AG04449 (cell line): ENCODE measurements at regions not wholly inside any gene's neighbourhood (a gene's known extent, or its start where the extent isn't known, plus 50 kb on each side); places are given as distances from the start of the nearest gene placed in this dataset.

Source experiments
- CTCF ChIA-PET: fragments of 350-600 bp; formaldehyde crosslinking; extraction: SDS; loops from one replicate; lab custom pipeline; 2021; ENCODE audit warnings: antibody characterized with exemption; lab: Yijun Ruan, JAX
- POLR2A ChIA-PET: fragments of 400-600, 350-600 bp; formaldehyde crosslinking; extraction: SDS; loops from one replicate; lab custom pipeline; 2020; ENCODE audit warnings: antibody characterized with exemption, inconsistent platforms; lab: Yijun Ruan, JAX
- DNase-seq: peaks from one replicate; pipeline ENCODE4 v3.0.0-alpha.2; 2010; ENCODE audit warnings: low read depth, low spot score
- H3K4me3 ChIP-seq: 2 replicates; pipeline ENCODE4 v1.5.1; 2011; ENCODE audit warnings: low read depth, mild to moderate bottlenecking, control low read depth, low read length
- TF ChIP-seq, protein P1 (sequence below): IDR thresholded peaks from one replicate; pipeline ENCODE4 v1.5.1; 2011; ENCODE audit warnings: mild to moderate bottlenecking, moderate library complexity, low read length, control low read depth, inconsistent platforms; ENCODE audit not compliant: insufficient read depth; ENCODE audit errors: missing control alignments

DNA sequence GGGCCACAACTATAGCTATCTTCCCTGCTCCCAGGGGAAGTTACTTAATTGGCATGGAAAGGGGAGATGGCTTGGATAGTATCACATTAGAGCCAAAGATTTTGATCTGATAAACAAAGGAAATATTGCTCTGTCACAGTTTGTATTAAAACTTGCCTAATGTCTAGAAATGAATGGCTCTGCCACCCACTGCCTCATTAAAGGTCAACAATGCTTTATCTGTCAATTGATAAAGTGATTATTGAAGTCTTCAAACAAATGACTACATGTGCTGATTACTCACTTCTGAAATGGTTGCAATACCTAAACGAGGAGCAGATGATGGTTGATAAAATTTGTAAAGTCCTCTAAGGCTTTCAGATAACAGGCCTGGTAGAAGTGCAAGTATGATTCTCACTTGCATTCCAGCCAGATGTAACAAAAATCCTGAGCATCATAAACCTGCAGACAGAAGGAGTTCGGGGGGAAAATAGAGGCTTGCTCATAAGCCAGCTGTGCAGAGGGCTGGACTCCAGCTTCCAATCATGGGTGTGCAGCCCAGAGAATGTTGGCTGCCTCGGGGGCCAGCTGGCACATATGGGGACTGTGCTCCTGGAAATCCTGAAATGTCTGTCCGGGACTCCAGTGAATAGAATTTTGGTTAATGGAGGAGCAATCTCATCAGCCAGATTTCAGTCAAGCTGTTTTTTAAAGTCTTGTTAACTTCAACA, 200.5 kb upstream of the SLC27A6 start:
- no peak for DNase-seq
- TF ChIP-seq, protein P1, sequence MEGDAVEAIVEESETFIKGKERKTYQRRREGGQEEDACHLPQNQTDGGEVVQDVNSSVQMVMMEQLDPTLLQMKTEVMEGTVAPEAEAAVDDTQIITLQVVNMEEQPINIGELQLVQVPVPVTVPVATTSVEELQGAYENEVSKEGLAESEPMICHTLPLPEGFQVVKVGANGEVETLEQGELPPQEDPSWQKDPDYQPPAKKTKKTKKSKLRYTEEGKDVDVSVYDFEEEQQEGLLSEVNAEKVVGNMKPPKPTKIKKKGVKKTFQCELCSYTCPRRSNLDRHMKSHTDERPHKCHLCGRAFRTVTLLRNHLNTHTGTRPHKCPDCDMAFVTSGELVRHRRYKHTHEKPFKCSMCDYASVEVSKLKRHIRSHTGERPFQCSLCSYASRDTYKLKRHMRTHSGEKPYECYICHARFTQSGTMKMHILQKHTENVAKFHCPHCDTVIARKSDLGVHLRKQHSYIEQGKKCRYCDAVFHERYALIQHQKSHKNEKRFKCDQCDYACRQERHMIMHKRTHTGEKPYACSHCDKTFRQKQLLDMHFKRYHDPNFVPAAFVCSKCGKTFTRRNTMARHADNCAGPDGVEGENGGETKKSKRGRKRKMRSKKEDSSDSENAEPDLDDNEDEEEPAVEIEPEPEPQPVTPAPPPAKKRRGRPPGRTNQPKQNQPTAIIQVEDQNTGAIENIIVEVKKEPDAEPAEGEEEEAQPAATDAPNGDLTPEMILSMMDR = no peak
- H3K4me3 ChIP-seq = no peak overlapping the region
- ChIA-PET POLR2A (interaction anchor here (0.7 kb wide), 1 partner anchor 458 kb away, joined by 3 read pairs; no protein-coding TSS in a partner anchor), CTCF (interaction anchor here (0.9 kb wide), 1 partner anchor 11 kb away, joined by 3 read pairs; no protein-coding TSS in a partner anchor)

DNA sequence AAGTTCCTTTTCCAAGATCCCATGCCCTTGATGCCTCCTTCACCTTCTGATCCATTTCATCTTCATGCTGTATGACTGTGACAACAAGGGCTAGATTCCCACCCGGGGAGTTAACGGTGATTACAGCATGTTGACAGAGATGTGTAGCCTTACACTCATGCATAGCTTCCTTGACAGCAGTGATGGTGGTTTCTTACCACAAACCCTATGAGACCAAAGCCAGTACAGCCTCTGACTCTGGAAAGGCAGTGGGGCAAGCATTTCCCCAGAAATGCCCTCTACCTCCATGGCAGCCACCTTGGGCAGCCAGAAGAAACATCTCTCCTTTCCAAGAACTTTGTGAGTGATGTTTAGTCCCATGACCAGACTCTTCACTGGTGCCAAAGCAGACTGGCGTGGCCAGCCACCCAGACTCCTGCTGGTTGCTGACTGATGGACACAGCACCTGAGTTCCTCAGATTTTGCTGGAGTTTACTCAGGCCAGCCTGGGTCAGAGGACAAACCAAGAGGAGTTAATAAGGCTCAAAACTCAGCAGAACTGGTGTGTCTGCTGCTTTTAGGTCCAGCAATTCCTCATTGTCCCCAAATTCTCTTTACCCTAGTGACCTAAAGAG, 199.7 kb upstream of the SLC27A6 start:
- ChIA-PET CTCF (interaction anchor here (0.9 kb wide), 1 partner anchor 80 kb away, joined by 3 read pairs; no protein-coding TSS in a partner anchor), POLR2A (no interaction called here)
- no peak for DNase-seq
- no peak overlapping the region for H3K4me3 ChIP-seq
- TF ChIP-seq, protein P1 = no peak

DNA sequence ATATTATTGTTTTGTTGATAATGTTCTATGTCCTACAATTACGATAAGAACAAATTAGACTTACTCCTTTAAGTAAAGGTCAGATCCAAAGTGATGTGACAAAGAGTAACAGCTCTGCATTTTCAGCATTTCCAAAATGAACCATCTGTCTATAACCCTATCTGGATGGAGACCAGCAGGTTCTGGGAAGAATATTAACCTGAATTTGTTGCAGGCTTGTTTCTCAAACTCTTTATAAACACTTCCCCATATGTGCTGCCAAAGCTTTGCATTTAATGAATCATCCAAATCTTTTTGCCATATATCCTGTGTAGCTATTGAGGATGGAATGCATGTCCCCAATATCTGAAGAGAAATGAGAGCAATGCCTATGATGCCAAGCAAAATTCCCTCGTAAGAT, 198.9 kb upstream of the SLC27A6 start:
- TF ChIP-seq, protein P1 = no peak
- POLR2A ChIA-PET = no interaction called here
- CTCF ChIA-PET = interaction anchor here (0.9 kb wide), 1 partner anchor 79 kb away, joined by 3 read pairs; no protein-coding TSS in a partner anchor
- H3K4me3 ChIP-seq = no peak overlapping the region
- DNase-seq = no peak

DNA sequence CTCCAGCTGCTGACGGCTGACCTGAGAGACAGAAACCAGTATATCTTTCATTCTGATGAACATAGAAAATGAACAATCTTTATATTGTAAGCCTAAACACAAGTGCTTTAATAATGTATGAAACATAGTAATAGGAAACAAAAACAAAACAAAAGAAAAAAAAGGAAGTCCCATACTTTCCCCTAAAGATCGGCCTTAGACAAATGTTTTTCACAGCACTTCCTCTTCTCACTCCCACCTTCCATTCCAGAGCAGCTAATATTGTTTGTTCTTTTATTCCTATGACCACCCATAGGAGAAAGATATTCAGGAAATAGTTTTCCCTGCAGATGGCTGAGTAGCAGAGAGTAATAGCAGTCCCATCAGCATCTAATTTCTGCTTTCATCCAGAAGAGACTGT, 194.4 kb upstream of the SLC27A6 start:
- TF ChIP-seq, protein P1 = no peak
- DNase-seq = no peak
- ChIA-PET POLR2A (no interaction called here), CTCF (no interaction called here)
- H3K4me3 ChIP-seq = no peak overlapping the region

DNA sequence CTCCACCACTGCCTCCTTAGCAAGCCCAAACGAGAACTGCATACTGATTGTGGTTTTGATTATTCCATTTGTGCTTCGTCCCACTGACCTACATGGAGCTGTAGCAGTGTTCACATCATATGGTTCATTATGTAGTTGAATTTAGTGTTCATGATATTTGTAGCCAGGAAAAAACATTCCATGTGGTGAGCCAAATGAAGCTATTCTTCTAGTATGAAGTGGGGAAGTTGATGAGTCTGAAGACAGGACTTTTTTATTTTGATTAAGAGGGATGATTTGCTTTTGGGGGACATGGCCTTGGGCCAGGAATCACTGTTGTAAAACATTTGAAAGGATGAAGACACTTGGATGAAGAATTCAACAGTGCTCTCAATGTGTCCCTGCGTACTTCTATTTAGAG, 192.9 kb upstream of the SLC27A6 start:
- ChIA-PET POLR2A (no interaction called here), CTCF (no interaction called here)
- DNase-seq = no peak
- H3K4me3 ChIP-seq = no peak overlapping the region
- TF ChIP-seq, protein P1 = no peak

DNA sequence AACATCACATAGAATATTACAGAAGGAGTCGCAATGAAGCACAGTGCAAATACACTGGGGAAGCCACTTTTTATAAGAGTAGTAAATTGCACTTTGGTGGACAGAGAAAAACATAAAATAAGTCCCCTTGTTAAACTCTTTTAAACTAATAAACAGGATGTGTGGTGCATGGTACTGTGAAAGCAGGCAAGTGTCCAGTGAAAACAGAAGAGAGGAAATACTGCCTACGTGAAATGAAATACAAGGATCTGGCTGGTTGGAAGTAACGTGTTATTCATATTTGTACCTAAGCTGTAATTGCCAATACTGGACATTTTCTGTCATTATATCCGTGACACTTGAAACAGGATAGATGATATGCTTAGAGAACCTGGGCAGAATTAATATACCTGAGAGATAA, 191.9 kb upstream of the SLC27A6 start:
- POLR2A ChIA-PET = no interaction called here
- CTCF ChIA-PET = no interaction called here
- TF ChIP-seq, protein P1 = no peak
- no peak overlapping the region for H3K4me3 ChIP-seq
- no peak for DNase-seq
